Lung (tissue), 11 donors: ENCODE measurements at regions not wholly inside any gene's neighbourhood (a gene's known extent, or its start where the extent isn't known, plus 50 kb on each side); places are given as distances from the start of the nearest gene placed in this dataset.

Source experiments
- ATAC-seq: fragments of 200-7000 bp; cut with Tn5 transposase; one replicate; pipeline ENCODE4 v1.9.1; 2020; ENCODE audit warnings: moderate number of reproducible peaks; ENCODE audit not compliant: insufficient read depth, low FRiP score
- DNase-seq, 3 donors: peaks; one replicate each; pipeline ENCODE4 v3.0.0-alpha.2; 2013 to 2017
- H3K27ac ChIP-seq, 2 donors: one replicate each; pipeline ENCODE4 v1.5.1; 2013; ENCODE audit warnings: mild to moderate bottlenecking in 2 of 2, moderate library complexity in 2 of 2, control low read depth in 1 of 2, inconsistent platforms in 1 of 2, low read depth in 1 of 2, low read length in 1 of 2
- H3K27me3 ChIP-seq, 3 donors: one replicate each; pipeline ENCODE4 v1.5.1; 2013; ENCODE audit warnings: low read length in 2 of 3; ENCODE audit not compliant: control insufficient read depth in 3 of 3, insufficient read depth in 3 of 3
- H3K36me3 ChIP-seq, 4 donors: one replicate each; pipeline ENCODE4 v1.5.1; 2013; ENCODE audit warnings: low read length in 4 of 4, mild to moderate bottlenecking in 1 of 4, moderate library complexity in 1 of 4; ENCODE audit not compliant: control insufficient read depth in 4 of 4, insufficient read depth in 4 of 4
- H3K4me1 ChIP-seq, 5 donors: one replicate each; pipeline ENCODE4 v1.5.1; 2013; ENCODE audit warnings: low read length in 5 of 5, mild to moderate bottlenecking in 2 of 5, moderate library complexity in 1 of 5; ENCODE audit not compliant: control insufficient read depth in 5 of 5, insufficient read depth in 5 of 5
- H3K4me3 ChIP-seq: one replicate; pipeline ENCODE4 v1.5.1; 2013; ENCODE audit warnings: mild to moderate bottlenecking, control low read depth, moderate library complexity
- H3K9ac ChIP-seq, 2 donors: one replicate each; pipeline ENCODE4 v1.5.1; 2013; ENCODE audit warnings: low read length in 2 of 2, control low read depth in 1 of 2; ENCODE audit not compliant: insufficient read depth in 1 of 2
- H3K9me3 ChIP-seq, 4 donors: one replicate each; pipeline ENCODE4 v1.5.1; 2013; ENCODE audit warnings: low read length in 3 of 4, mild to moderate bottlenecking in 1 of 4, moderate library complexity in 1 of 4; ENCODE audit not compliant: control insufficient read depth in 4 of 4, insufficient read depth in 3 of 4
- CTCF ChIP-seq: IDR thresholded peaks from 2 replicates; pipeline ENCODE4 v1.5.1; 2012; ENCODE audit warnings: mild to moderate bottlenecking; ENCODE audit errors: control extremely low read depth, extremely low read depth
- WGBS, 2 donors: extraction: QIAGEN DNeasy Blood & Tissue Kit; methylation state at CpG; one replicate each; pipeline ENCODE4 v1.1.7; 2013; 5-methylcytosine and 5-hydroxymethylcytosine counted together
- donor health status: control.
- donor health status: control.
- donor health status: Bipolar disorder and iron deficiency.
- donor health status: healthy.
- donor health status: DM: yes; HTN: yes; CAD: no.

- Histone ChIP-seq H3K9ac (no peak overlapping the region), H3K27me3 (peaks cover 0 to 2% (median 0%) of the 10 kb centered on the region in 3 donors), H3K9me3 (no peaks in the 10 kb centered on the region), H3K4me1 (peaks cover 0 to 8% (median 0%) of the 10 kb centered on the region in 5 donors), H3K4me3 (no peak overlapping the region), H3K27ac (no peak overlapping the region), H3K36me3 (no peaks in the 10 kb centered on the region)
- TF ChIP-seq CTCF: peak; percentile 39
- DNase-seq: peak; percentile 77 to 90 (median 88)
- ATAC-seq: peak; percentile 49
- WGBS, 2 donors: 1% methylated on average over 13 of the region's 13 CpGs
Observed at GRCh38 chr7:67484244-67484751, 487.7 kb downstream of the TYW1 start.

- no peak for ATAC-seq
- peaks cover 0 to 8% (median 0%) of the 10 kb centered on the region in 5 donors for H3K4me1 ChIP-seq
- H3K36me3 ChIP-seq: no peaks in the 10 kb centered on the region
- H3K27ac ChIP-seq: no peak overlapping the region
- H3K4me3 ChIP-seq: no peak overlapping the region
- no peaks in the 10 kb centered on the region for H3K9me3 ChIP-seq
- no peak overlapping the region for H3K9ac ChIP-seq
- peaks cover 0 to 2% (median 0%) of the 10 kb centered on the region in 3 donors for H3K27me3 ChIP-seq
- no peak for TF ChIP-seq CTCF
- DNase-seq: no peak
- WGBS, 2 donors: 76 to 79% methylated on average over 3 of the region's 3 CpGs
Observed at GRCh38 chr7:67486401-67486800, 489.8 kb downstream of the TYW1 start.

- DNase-seq (no peak), ATAC-seq (no peak)
- Histone ChIP-seq H3K4me3 (no peak overlapping the region), H3K4me1 (peaks cover 0 to 8% (median 0%) of the 10 kb centered on the region in 5 donors), H3K36me3 (no peaks in the 10 kb centered on the region), H3K9me3 (peaks cover 0 to 4% (median 0%) of the 10 kb centered on the region in 4 donors), H3K27me3 (peaks cover 0 to 2% (median 0%) of the 10 kb centered on the region in 3 donors), H3K9ac (no peak overlapping the region), H3K27ac (no peak overlapping the region)
- TF ChIP-seq CTCF: no peak
- WGBS, 2 donors: 82 to 85% methylated on average over 7 of the region's 7 CpGs
Observed at GRCh38 chr7:67487316-67487715, 490.7 kb downstream of the TYW1 start.

GRCh38 chr7:67489881-67490280 is 493.2 kb downstream of the TYW1 start:
- no peak overlapping the region for H3K9ac ChIP-seq
- H3K27me3 ChIP-seq: peaks cover 0 to 2% (median 0%) of the 10 kb centered on the region in 3 donors
- H3K36me3 ChIP-seq: no peaks in the 10 kb centered on the region
- DNase-seq: no peak
- no peak overlapping the region for H3K27ac ChIP-seq
- no peak overlapping the region for H3K4me3 ChIP-seq
- peaks cover 0 to 4% (median 0%) of the 10 kb centered on the region in 4 donors for H3K9me3 ChIP-seq
- ATAC-seq: no peak
- 93 to 94% methylated on average over 5 of the region's 5 CpGs for WGBS, 2 donors
- H3K4me1 ChIP-seq: peaks cover 0 to 3% (median 0%) of the 10 kb centered on the region in 5 donors
- TF ChIP-seq CTCF: no peak
